HUES6 (cell line): ENCODE measurements at regions not wholly inside any gene's neighbourhood (a gene's known extent, or its start where the extent isn't known, plus 50 kb on each side); places are given as distances from the start of the nearest gene placed in this dataset.

ENCODE experiments used
- H3K27ac ChIP-seq: 2 replicates; pipeline ENCODE4 v1.7.0; 2013; ENCODE audit warnings: low read depth, mild to moderate bottlenecking, low read length, inconsistent platforms
- H3K27me3 ChIP-seq: 2 replicates; pipeline ENCODE4 v1.6.1; 2013; ENCODE audit warnings: low read length; ENCODE audit not compliant: control insufficient read depth, insufficient read depth
- H3K36me3 ChIP-seq: 2 replicates; pipeline ENCODE4 v1.6.1; 2013; ENCODE audit warnings: low read length; ENCODE audit not compliant: control insufficient read depth, insufficient read depth
- H3K4me1 ChIP-seq: 2 replicates; pipeline ENCODE4 v1.6.1; 2013; ENCODE audit warnings: low read length; ENCODE audit not compliant: control insufficient read depth, insufficient read depth
- H3K4me3 ChIP-seq: 2 replicates; pipeline ENCODE4 v1.5.1; 2013; ENCODE audit warnings: low read depth, low read length
- H3K9ac ChIP-seq: one replicate; pipeline ENCODE4 v1.6.1; 2013; ENCODE audit warnings: mild to moderate bottlenecking, low read length
- H3K9me3 ChIP-seq: 2 replicates; pipeline ENCODE4 v1.6.1; 2013; ENCODE audit warnings: low read depth, low read length; ENCODE audit not compliant: control insufficient read depth, insufficient read depth

DNA sequence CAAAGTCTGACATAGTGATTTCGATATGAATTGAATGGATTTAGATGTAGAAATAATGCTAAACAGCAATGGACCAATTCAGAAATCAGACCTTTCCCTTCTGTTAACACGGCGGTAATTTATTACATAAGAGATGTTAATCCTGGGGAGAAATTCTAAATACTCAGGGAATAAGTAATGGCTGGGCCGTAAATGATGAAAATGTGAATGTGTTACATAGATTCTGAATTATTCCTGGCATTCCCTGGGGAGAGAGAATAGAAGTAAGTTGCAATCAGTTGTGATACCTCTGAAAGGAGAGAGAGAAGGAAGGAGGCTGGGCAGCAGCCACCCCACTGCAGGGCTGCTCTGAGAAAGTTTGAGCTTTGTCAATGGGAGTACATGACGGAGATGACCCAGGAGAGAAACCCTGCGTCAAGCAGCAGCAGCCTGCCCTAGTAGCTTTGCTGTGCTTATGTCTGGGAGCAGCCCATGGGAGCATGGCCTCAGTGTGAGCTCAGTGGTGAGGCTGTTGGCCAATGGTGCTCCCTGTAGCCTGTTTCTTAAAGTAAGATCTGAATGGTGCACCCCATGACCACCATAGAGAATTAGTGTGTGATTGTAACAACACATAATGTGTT lies 420.1 kb downstream of the MTRR start:
- H3K4me1 ChIP-seq, result no peaks in the 10 kb centered on the region
- no peak overlapping the region for H3K27ac ChIP-seq
- H3K4me3 ChIP-seq, result no peak overlapping the region
- no peak overlapping the region for H3K9ac ChIP-seq
- H3K36me3 ChIP-seq, result no peaks in the 10 kb centered on the region
- no peaks in the 10 kb centered on the region; the same call in 1 of the 2 replicates for H3K27me3 ChIP-seq
- no peaks in the 10 kb centered on the region for H3K9me3 ChIP-seq

DNA sequence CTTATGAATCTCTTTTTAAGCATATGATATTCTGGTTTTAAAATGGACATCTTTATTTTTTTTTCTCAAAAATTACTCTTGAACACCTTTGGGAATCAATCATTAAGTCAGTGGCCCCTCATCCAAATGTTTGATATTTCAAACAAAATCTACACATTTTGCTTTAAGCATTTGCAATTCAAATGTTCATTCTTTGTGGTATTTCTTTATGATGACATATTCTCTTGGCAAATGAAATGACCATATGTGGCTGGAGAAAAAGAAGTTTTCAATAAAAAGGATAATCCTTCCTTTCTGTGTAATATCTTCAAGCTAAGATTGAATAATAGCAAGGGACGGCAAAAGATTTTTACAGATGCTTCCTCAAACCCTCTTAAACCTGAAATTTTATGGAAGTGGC lies 420.8 kb downstream of the MTRR start:
- Histone ChIP-seq H3K36me3 (no peaks in the 10 kb centered on the region), H3K27me3 (no peaks in the 10 kb centered on the region; the same call in 1 of the 2 replicates), H3K4me1 (no peaks in the 10 kb centered on the region), H3K9ac (no peak overlapping the region), H3K4me3 (no peak overlapping the region), H3K27ac (no peak overlapping the region), H3K9me3 (no peaks in the 10 kb centered on the region)

DNA sequence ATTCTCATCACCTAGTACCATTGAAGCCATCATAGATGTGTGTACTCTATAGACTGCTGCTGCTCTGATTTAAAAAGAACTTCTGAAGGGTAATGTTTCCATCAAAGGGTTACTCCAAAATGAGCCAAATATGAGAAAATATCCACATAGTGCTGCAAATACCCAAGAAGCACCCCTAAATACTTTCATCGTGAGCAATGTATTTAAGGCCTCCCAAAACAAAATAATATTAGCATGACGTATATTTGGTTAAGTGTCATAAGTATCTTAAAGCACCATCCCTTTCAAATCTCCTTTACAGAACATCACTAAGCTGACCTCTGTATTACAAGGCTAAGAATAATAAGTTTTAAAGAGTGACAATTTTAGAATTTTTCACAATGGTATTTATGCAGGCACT lies 421.8 kb downstream of the MTRR start:
- Histone ChIP-seq H3K27ac (no peak overlapping the region), H3K4me1 (no peaks in the 10 kb centered on the region), H3K27me3 (no peaks in the 10 kb centered on the region; the same call in 1 of the 2 replicates), H3K9me3 (no peaks in the 10 kb centered on the region), H3K9ac (no peak overlapping the region), H3K4me3 (no peak overlapping the region), H3K36me3 (no peaks in the 10 kb centered on the region)

DNA sequence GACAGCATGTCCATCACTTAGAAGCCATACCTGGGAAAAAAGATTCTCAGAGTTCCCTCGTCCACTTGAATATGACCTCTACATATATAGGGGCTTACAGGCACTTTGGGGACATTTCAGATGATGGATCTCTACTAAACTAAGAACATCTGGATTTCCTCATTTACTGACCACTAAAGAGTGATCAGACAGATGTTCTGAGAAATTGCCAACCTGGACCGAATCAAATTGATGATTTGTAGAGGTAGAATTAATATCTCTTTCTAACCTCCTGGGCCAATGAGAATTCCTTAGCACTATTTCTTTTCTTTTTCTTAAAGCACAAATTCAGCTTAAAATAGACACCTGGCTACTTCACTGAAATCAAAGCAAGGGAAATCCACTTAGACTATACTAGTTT lies 422.7 kb downstream of the MTRR start:
- H3K27me3 ChIP-seq, result no peaks in the 10 kb centered on the region; the same call in 1 of the 2 replicates
- no peak overlapping the region for H3K27ac ChIP-seq
- H3K9me3 ChIP-seq, result no peaks in the 10 kb centered on the region
- H3K9ac ChIP-seq, result no peak overlapping the region
- no peaks in the 10 kb centered on the region for H3K4me1 ChIP-seq
- no peak overlapping the region for H3K4me3 ChIP-seq
- no peaks in the 10 kb centered on the region for H3K36me3 ChIP-seq

DNA sequence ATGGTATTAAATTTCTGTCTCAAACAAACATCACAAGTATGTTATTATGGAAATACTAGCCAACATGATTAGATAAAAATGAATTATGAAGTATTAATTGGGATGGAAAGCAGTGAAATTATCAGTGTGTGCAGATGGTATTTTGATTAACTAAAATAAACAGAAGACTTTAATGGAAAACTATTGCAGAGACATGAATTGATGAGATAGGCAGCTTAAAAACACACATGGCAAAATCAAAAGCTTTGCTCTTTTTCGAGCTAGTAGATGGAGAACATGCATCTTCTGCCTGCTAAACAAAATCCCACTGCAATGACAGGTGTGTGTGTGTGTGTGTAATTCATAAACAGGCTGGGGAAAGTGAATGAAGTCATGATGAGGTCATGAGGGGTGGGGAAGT lies 426.2 kb downstream of the MTRR start:
- Histone ChIP-seq H3K27ac (no peak overlapping the region), H3K27me3 (no peaks in the 10 kb centered on the region; the same call in 1 of the 2 replicates), H3K9ac (no peak overlapping the region), H3K4me3 (no peak overlapping the region), H3K4me1 (no peaks in the 10 kb centered on the region), H3K36me3 (no peaks in the 10 kb centered on the region), H3K9me3 (no peaks in the 10 kb centered on the region)

DNA sequence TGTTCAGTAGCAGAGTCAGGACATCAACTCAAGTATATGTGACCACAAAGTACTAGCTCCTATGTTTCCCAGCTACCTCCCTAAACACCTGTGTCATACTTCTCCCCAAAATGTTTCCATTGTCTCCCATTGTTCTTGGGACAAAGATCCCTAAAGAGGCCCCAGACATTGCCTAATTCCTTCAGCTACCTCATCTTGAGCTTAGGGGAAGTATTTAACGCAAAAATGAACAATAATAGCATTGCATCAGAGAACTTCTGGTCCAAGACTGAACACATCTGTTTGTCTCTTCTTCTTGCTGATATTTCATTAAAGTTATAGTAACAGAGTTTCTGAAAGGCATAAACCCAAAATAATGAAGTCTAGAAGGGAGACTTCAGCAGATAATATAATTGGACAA lies 430.8 kb downstream of the MTRR start:
- Histone ChIP-seq H3K4me1 (no peaks in the 10 kb centered on the region), H3K9ac (no peak overlapping the region), H3K36me3 (no peaks in the 10 kb centered on the region), H3K27me3 (no peaks in the 10 kb centered on the region), H3K9me3 (no peaks in the 10 kb centered on the region), H3K27ac (no peak overlapping the region), H3K4me3 (no peak overlapping the region)

DNA sequence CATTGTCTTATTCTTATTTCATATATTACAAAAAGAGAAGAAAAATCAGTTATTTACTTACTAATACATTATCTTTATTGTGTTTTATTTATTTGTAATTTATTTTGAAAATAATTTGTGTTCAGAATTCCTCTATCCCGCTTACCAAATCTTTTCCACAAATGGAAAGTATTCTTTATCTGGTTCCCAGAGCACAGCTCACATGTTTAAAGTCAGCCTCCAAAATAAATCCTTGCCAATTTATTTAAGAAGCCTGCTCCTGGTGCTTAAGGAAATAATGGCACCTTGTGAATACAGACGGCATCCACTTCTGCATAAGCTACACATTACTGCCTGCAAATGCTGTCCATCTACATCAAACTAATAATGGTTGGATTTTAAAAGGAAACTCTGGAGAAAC lies 435.4 kb downstream of the MTRR start:
- H3K9me3 ChIP-seq, result no peaks in the 10 kb centered on the region
- no peak overlapping the region for H3K9ac ChIP-seq
- no peaks in the 10 kb centered on the region for H3K36me3 ChIP-seq
- no peaks in the 10 kb centered on the region for H3K27me3 ChIP-seq
- no peak overlapping the region for H3K4me3 ChIP-seq
- H3K4me1 ChIP-seq, result no peaks in the 10 kb centered on the region
- H3K27ac ChIP-seq, result no peak overlapping the region

DNA sequence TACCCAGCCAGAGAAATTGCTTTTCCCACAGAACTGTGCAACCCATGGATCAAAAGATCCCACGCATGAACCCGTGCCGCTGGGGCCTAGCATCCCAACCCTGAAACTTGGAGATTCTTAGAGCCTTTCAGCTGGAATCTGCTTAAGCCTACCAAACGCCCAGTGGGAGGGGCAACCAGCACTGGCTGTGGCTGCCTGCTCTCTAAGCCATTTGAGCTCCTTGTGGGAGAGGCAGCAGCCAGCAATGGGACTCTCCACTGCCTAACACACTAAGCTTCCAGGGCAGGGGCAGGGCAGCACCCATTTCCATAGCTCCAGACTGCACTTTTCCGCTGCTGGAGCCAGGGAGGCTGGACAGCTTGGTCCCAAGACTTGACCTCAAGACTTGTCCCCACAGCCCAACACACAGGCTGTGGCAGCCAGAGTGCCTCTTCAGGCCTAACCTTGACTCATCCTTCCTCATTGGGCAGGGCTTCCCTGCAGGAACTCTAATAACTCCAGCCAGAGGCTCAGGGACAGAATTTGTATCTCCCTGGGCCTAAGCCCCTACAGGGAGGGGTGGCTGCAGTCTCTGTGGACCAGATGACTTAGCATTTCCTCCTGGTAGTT lies 437.4 kb downstream of the MTRR start:
- Histone ChIP-seq H3K36me3 (no peaks in the 10 kb centered on the region), H3K27me3 (no peaks in the 10 kb centered on the region), H3K9ac (no peak overlapping the region), H3K9me3 (no peaks in the 10 kb centered on the region), H3K27ac (no peak overlapping the region), H3K4me1 (no peaks in the 10 kb centered on the region), H3K4me3 (no peak overlapping the region)

DNA sequence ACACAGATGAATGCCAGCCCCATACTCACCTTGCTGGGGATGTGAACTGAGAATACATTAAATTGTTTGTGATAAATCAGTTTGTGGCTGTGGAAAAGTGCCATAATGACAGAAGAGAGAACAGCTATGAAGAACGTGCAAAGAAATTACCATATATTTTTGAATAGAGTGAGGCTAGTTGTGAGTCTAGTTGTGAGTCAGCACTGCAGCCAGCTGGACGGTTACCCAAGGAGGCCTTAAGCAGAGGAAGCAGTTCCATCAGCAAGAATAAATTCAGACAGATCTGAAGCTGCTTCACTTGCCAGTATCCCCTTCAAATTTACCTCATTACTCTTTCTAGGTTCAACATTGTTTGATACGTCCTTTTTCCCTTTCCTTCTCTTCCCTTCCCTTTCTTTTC lies 446.0 kb downstream of the MTRR start:
- H3K36me3 ChIP-seq, result no peaks in the 10 kb centered on the region
- no peaks in the 10 kb centered on the region for H3K27me3 ChIP-seq
- no peak overlapping the region for H3K9ac ChIP-seq
- no peaks in the 10 kb centered on the region for H3K4me1 ChIP-seq
- H3K27ac ChIP-seq, result no peak overlapping the region
- H3K9me3 ChIP-seq, result no peaks in the 10 kb centered on the region
- no peak overlapping the region for H3K4me3 ChIP-seq

DNA sequence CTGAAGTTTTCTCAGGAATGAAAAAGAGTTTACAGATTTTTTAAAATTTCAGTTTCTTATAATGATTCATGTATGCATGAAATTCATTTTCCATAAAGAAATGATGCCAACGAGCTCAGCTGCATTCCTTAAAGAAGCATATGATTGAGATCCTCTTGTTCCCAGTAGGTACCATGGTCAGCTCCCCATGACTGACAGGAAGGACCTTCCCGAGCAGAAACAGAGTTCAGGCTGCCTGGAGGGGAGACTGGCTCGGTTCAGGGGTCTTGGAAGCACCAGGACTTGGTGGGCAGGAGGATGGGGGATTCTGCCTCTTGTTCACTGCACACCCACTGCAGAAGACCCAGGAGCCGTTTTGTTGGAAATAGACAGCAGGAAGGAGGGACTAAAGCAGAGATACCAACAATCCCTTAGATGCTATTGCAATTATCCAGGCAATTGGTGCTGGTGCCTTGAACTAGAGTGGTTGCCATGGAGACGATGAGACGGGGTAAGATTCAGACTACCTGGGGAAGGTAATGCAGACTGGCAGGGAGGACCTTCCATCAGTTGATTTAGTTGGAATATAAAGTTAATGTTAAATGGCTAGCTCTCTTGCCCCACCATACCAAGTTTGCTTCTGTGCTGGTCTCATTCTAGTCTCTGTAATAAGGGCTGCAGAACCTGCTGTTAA lies 447.8 kb downstream of the MTRR start:
- Histone ChIP-seq H3K4me3 (no peak overlapping the region), H3K9me3 (no peaks in the 10 kb centered on the region), H3K4me1 (no peaks in the 10 kb centered on the region), H3K9ac (no peak overlapping the region), H3K36me3 (no peaks in the 10 kb centered on the region), H3K27me3 (no peaks in the 10 kb centered on the region), H3K27ac (no peak overlapping the region)

DNA sequence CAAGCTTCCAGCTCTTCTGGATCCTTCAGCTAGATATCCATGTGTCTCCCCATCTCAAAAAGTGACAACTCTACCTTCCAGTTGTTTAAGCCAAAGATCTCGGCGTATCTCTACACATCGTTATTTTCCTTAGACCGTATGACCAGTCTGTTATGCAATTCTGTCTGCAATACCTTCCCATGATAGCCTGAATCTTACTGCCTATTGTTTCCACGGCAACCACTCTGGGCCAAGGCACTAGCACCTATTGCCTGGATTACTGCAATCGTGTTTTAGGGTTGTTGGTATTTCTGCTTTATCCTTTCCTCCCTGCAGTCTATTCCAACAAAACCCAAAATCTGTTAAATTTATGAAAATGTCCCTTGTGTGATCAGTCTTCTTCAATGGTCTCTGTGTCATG lies 448.4 kb downstream of the MTRR start:
- Histone ChIP-seq H3K4me1 (no peaks in the 10 kb centered on the region), H3K9me3 (no peaks in the 10 kb centered on the region), H3K9ac (no peak overlapping the region)

More for the DNA sequence above, 448.4 kb downstream of the MTRR start:
- H3K36me3 ChIP-seq, result no peaks in the 10 kb centered on the region
- no peak overlapping the region for H3K4me3 ChIP-seq
- H3K27ac ChIP-seq, result no peak overlapping the region
- H3K27me3 ChIP-seq, result no peaks in the 10 kb centered on the region
